Naive thymus-derived CD4-positive, alpha-beta T cell (primary cell): ENCODE measurements at regions not wholly inside any gene's neighbourhood (a gene's known extent, or its start where the extent isn't known, plus 50 kb on each side); places are given as distances from the start of the nearest gene placed in this dataset.

ENCODE experiments used
- ATAC-seq: fragments of 150-1000 bp; cut with Tn5 transposase; 2 replicates; pipeline ENCODE4 v1.10.0; 2021; ENCODE audit warnings: mild to moderate bottlenecking, moderate library complexity
- CTCF ChIA-PET: fragments of 350-600 bp; sonication (Branson Sonifier 250); formaldehyde crosslinking; loops from one replicate; lab custom pipeline; 2021; ENCODE audit warnings: antibody characterized with exemption; lab: Charles Lee
- POLR2A ChIA-PET: fragments of 350-600 bp; sonication (Branson Sonifier 250); formaldehyde crosslinking; loops from one replicate; lab custom pipeline; 2021; ENCODE audit warnings: antibody characterized with exemption, inconsistent platforms; lab: Charles Lee
- DNase-seq, 9 donors: peaks; one replicate each; pipeline versions ENCODE4 v3.0.0 to v3.0.0-alpha.2; 2020 to 2022; ENCODE audit warnings: mixed read lengths in 1 of 9
- H3K27ac ChIP-seq: one replicate; pipeline ENCODE4 v1.7.0; 2013; ENCODE audit warnings: mild to moderate bottlenecking, low read depth, low read length, moderate library complexity
- H3K27me3 ChIP-seq, 2 donors: one replicate each; pipeline ENCODE4 v1.7.0; 2013; ENCODE audit warnings: low read length in 2 of 2, mild to moderate bottlenecking in 2 of 2, moderate library complexity in 2 of 2; ENCODE audit not compliant: control insufficient read depth in 2 of 2, insufficient read depth in 2 of 2
- H3K36me3 ChIP-seq, 3 experiments: 1 replicate in 2 of 3; 2 replicates in 1 of 3; pipeline ENCODE4 v1.7.0; 2013; ENCODE audit warnings: low read length in 3 of 3, mild to moderate bottlenecking in 3 of 3, moderate library complexity in 1 of 3; ENCODE audit not compliant: insufficient read depth in 3 of 3, control insufficient read depth in 2 of 3
- H3K4me1 ChIP-seq, 2 donors: one replicate each; pipeline ENCODE4 v1.7.0; 2013; ENCODE audit warnings: low read length in 2 of 2, mild to moderate bottlenecking in 2 of 2, moderate library complexity in 1 of 2; ENCODE audit not compliant: control insufficient read depth in 2 of 2, insufficient read depth in 2 of 2
- H3K4me3 ChIP-seq: 2 replicates; pipeline ENCODE4 v1.7.0; 2013; ENCODE audit warnings: mild to moderate bottlenecking, low read length
- H3K9me3 ChIP-seq, 3 experiments: 1 replicate in 2 of 3; 2 replicates in 1 of 3; pipeline ENCODE4 v1.7.0; 2013; ENCODE audit warnings: low read length in 3 of 3; ENCODE audit not compliant: control insufficient read depth in 2 of 3
- H3K27ac Mint-ChIP-seq, 9 donors: one replicate each; pipeline ENCODE4 v1.8.0; 2020 to 2022; ENCODE audit warnings: mixed read lengths in 9 of 9, mild to moderate bottlenecking in 8 of 9, moderate library complexity in 5 of 9, inconsistent platforms in 2 of 9
- H3K27me3 Mint-ChIP-seq, 5 donors: one replicate each; pipeline ENCODE4 v1.8.0; 2021 to 2022; ENCODE audit warnings: mixed read lengths in 5 of 5, mild to moderate bottlenecking in 1 of 5
- H3K36me3 Mint-ChIP-seq, 5 donors: one replicate each; pipeline ENCODE4 v1.8.0; 2020 to 2022; ENCODE audit warnings: mixed read lengths in 5 of 5, mild to moderate bottlenecking in 3 of 5, inconsistent platforms in 1 of 5
- H3K4me1 Mint-ChIP-seq, 7 donors: one replicate each; pipeline ENCODE4 v1.8.0; 2020 to 2022; ENCODE audit warnings: mixed read lengths in 7 of 7, mild to moderate bottlenecking in 3 of 7, inconsistent platforms in 1 of 7
- H3K4me3 Mint-ChIP-seq, 10 donors: one replicate each; pipeline ENCODE4 v1.8.0; 2020 to 2022; ENCODE audit warnings: mild to moderate bottlenecking in 10 of 10, mixed read lengths in 10 of 10, moderate library complexity in 6 of 10, inconsistent platforms in 2 of 10
- H3K9me3 Mint-ChIP-seq, 11 donors: one replicate each; pipeline ENCODE4 v1.8.0; 2020 to 2022; ENCODE audit warnings: mixed read lengths in 11 of 11, mild to moderate bottlenecking in 4 of 11, inconsistent platforms in 1 of 11, moderate library complexity in 1 of 11
- intact Hi-C, 2 donors: fragments of 100-400 bp; cut with micrococcal nuclease; formaldehyde crosslinking; loops; one replicate each; pipeline ENCODE4 v1.15.1; 2023

DNA sequence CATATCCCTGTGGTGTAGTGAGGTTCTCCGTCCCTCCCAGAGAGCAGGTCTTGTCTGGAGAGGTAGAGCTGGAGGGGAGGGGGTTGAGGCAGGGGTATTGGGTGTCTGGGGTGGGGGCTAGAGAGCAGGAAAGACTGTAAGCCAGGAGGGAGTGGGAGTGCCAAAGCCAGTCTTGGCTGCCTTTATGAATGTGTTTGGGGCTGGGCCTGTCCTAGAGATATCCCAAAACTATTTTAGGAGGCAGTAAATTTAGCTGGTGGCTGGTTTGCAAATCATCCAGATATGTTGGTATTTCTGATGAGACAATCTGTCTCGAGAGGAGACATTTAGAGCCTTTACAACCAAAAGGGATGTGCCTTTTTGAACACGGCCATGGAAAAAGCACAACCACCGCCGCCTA lies 166.6 kb downstream of the TLE3 start:
- Mint-ChIP-seq H3K27ac (no peak overlapping the region), H3K4me3 (no peak overlapping the region), H3K9me3 (peaks cover 0 to 32% (median 13%) of the 10 kb centered on the region in 11 donors), H3K36me3 (peaks cover 0 to 11% (median 0%) of the 10 kb centered on the region in 5 donors), H3K27me3 (peaks cover 0 to 42% (median 4%) of the 10 kb centered on the region in 5 donors), H3K4me1 (no peaks in the 10 kb centered on the region)
- H3K36me3 ChIP-seq, result no peaks in the 10 kb centered on the region
- no peak overlapping the region for H3K27ac ChIP-seq
- POLR2A ChIA-PET, result no interaction called here
- DNase-seq (no peak), ATAC-seq (no peak)
- no peak overlapping the region for H3K4me3 ChIP-seq
- H3K27me3 ChIP-seq, result peaks cover 0 to 6% of the 10 kb centered on the region in 2 donors
- H3K4me1 ChIP-seq, result no peaks in the 10 kb centered on the region
- no peaks in the 10 kb centered on the region for H3K9me3 ChIP-seq
- CTCF ChIA-PET, result interaction anchor here (1.0 kb wide), 1 partner anchor 27 kb away, joined by 3 read pairs; no protein-coding TSS in a partner anchor
- intact Hi-C loops, result no loop called here

GRCh38 chr15:69934607-69935006 lies 163.1 kb downstream of the TLE3 start:
- Mint-ChIP-seq H3K27me3 (peaks cover 0 to 58% (median 4%) of the 10 kb centered on the region in 5 donors), H3K36me3 (peaks cover 0 to 11% (median 0%) of the 10 kb centered on the region in 5 donors), H3K4me1 (peaks cover 0 to 4% (median 0%) of the 10 kb centered on the region in 7 donors), H3K27ac (no peak overlapping the region), H3K4me3 (no peak overlapping the region), H3K9me3 (peaks cover 0 to 19% (median 10%) of the 10 kb centered on the region in 11 donors)
- no peak overlapping the region for H3K4me3 ChIP-seq
- intact Hi-C loops, result no loop called here
- CTCF ChIA-PET, result no interaction called here
- no peaks in the 10 kb centered on the region for H3K36me3 ChIP-seq
- POLR2A ChIA-PET, result no interaction called here
- no peaks in the 10 kb centered on the region for H3K9me3 ChIP-seq
- no peaks in the 10 kb centered on the region for H3K4me1 ChIP-seq
- no peak for ATAC-seq
- DNase-seq, result no peak
- peaks cover 0 to 6% of the 10 kb centered on the region in 2 donors for H3K27me3 ChIP-seq
- no peak overlapping the region for H3K27ac ChIP-seq

DNA sequence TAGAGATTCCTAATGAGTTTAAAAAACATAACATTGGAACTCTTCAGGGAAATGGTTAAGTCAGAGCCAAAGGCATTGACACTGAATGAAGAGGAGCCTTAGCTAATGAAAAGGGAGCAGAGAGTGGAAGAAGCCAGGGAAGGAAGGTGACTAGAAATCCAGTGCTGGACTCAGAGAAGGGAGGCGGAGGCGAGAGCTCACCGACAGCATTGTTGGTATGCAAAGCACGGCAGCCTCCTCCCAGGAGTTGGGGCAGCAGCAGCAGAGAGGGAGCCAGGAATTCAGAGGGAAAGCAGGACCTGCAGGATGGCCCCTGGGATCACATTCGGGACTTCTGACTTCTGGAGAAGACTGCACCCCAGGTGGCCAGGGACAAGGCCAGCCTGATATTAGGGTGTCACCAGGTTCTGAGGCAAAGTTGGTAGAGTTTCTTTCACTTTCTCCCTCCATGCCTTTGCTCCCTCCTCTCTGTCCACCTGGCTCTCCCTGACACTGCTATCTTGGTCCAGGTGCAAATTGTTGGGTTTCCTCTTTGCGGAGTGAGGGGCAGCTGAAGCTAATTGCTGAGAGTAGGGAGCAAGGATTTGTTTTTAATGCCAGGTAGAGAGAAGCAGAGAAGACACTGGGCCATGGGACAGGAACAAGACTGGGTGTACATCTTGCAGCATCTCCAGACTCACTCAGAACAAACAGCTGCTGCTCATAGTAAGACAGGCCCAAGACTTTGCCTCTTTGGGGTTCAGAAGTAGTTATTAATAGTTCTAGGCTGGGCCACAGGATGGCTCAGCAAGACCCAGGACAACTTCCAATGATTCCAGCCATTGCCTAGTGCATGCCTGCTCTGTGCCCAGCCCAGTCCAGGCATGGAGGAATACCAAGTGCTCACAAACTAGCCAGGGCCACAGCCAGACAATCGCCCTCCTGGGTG lies 157.9 kb downstream of the TLE3 start:
- no peak for ATAC-seq
- no peak overlapping the region for H3K27ac ChIP-seq
- POLR2A ChIA-PET, result no interaction called here
- intact Hi-C loops, result no loop called here
- DNase-seq, result no peak
- H3K36me3 ChIP-seq, result no peaks in the 10 kb centered on the region
- peaks cover 0 to 6% of the 10 kb centered on the region in 2 donors for H3K27me3 ChIP-seq
- Mint-ChIP-seq H3K36me3 (peaks cover 0 to 11% (median 0%) of the 10 kb centered on the region in 5 donors), H3K9me3 (peaks cover 0 to 13% (median 8%) of the 10 kb centered on the region in 11 donors), H3K4me1 (peaks cover 0 to 4% (median 0%) of the 10 kb centered on the region in 7 donors), H3K27ac (no peak overlapping the region), H3K27me3 (peaks cover 0 to 41% (median 0%) of the 10 kb centered on the region in 5 donors), H3K4me3 (no peak overlapping the region)
- no peaks in the 10 kb centered on the region for H3K9me3 ChIP-seq
- CTCF ChIA-PET, result no interaction called here
- H3K4me3 ChIP-seq, result no peak overlapping the region
- H3K4me1 ChIP-seq, result no peaks in the 10 kb centered on the region

GRCh38 chr15:69940441-69941300 lies 157.0 kb downstream of the TLE3 start:
- Mint-ChIP-seq H3K4me3 (no peak overlapping the region), H3K36me3 (peaks cover 0 to 2% (median 0%) of the 10 kb centered on the region in 5 donors), H3K27me3 (peaks cover 0 to 32% (median 0%) of the 10 kb centered on the region in 5 donors), H3K4me1 (peaks cover 0 to 4% (median 0%) of the 10 kb centered on the region in 7 donors), H3K9me3 (peaks cover 0 to 5% (median 2%) of the 10 kb centered on the region in 11 donors), H3K27ac (no peak overlapping the region)
- DNase-seq, result no peak
- ChIA-PET CTCF (no interaction called here), POLR2A (no interaction called here)
- no peak for ATAC-seq
- intact Hi-C loops, result no loop called here
- Histone ChIP-seq H3K27me3 (no peaks in the 10 kb centered on the region), H3K4me3 (no peak overlapping the region), H3K27ac (no peak overlapping the region), H3K4me1 (no peaks in the 10 kb centered on the region), H3K9me3 (no peaks in the 10 kb centered on the region), H3K36me3 (no peaks in the 10 kb centered on the region)

DNA sequence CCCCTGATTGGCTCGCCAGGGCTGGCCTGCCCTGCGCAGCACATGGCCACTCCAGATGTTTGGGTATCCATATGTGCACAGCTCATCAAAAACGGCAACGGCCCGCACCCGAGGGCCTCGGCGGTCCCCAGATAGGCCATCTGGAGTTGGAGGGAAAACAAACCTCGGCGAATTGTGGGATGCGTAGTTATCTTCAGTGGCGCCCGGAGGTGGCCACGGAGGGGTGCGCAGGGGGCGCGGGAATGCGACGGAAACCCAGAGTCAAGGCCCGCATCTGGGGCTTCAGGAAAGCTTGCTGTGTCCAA lies 156.5 kb downstream of the TLE3 start:
- H3K36me3 Mint-ChIP-seq, result no peaks in the 10 kb centered on the region
- ATAC-seq, result no peak

GRCh38 chr15:69941706-69942495 lies 155.8 kb downstream of the TLE3 start:
- H3K27ac ChIP-seq, result no peak overlapping the region
- H3K27me3 ChIP-seq, result no peaks in the 10 kb centered on the region
- H3K4me1 ChIP-seq, result no peaks in the 10 kb centered on the region
- H3K36me3 Mint-ChIP-seq, result no peaks in the 10 kb centered on the region
- POLR2A ChIA-PET, result no interaction called here
- peaks cover 0 to 5% (median 0%) of the 10 kb centered on the region in 11 donors for H3K9me3 Mint-ChIP-seq
- intact Hi-C loops, result no loop called here
- DNase-seq (no peak), ATAC-seq (no peak)
- H3K27me3 Mint-ChIP-seq, result peaks cover 0 to 23% (median 0%) of the 10 kb centered on the region in 5 donors
- no peak overlapping the region for H3K4me3 ChIP-seq
- no peak overlapping the region for H3K4me3 Mint-ChIP-seq
- H3K36me3 ChIP-seq, result no peaks in the 10 kb centered on the region
- H3K27ac Mint-ChIP-seq, result no peak overlapping the region
- no peaks in the 10 kb centered on the region for H3K9me3 ChIP-seq
- H3K4me1 Mint-ChIP-seq, result peaks cover 0 to 4% (median 0%) of the 10 kb centered on the region in 7 donors
- CTCF ChIA-PET, result no interaction called here

More for the DNA sequence above, 156.5 kb downstream of the TLE3 start:
- H3K9me3 ChIP-seq, result no peaks in the 10 kb centered on the region
- H3K4me3 ChIP-seq, result no peak overlapping the region
- no peaks in the 10 kb centered on the region for H3K36me3 ChIP-seq
- ChIA-PET POLR2A (no interaction called here), CTCF (no interaction called here)
- Mint-ChIP-seq H3K27ac (no peak overlapping the region), H3K4me3 (no peak overlapping the region), H3K9me3 (peaks cover 0 to 3% (median 0%) of the 10 kb centered on the region in 11 donors), H3K4me1 (peaks cover 0 to 4% (median 0%) of the 10 kb centered on the region in 7 donors), H3K27me3 (peaks cover 0 to 28% (median 0%) of the 10 kb centered on the region in 5 donors)
- intact Hi-C loops, result no loop called here
- H3K27ac ChIP-seq, result no peak overlapping the region
- no peak for DNase-seq
- H3K27me3 ChIP-seq, result no peaks in the 10 kb centered on the region
- H3K4me1 ChIP-seq, result no peaks in the 10 kb centered on the region
